ENCODE measurements at regions not wholly inside any gene's neighbourhood (a gene's known extent, or its start where the extent isn't known, plus 50 kb on each side); places are given as distances from the start of the nearest gene placed in this dataset.

DNA sequence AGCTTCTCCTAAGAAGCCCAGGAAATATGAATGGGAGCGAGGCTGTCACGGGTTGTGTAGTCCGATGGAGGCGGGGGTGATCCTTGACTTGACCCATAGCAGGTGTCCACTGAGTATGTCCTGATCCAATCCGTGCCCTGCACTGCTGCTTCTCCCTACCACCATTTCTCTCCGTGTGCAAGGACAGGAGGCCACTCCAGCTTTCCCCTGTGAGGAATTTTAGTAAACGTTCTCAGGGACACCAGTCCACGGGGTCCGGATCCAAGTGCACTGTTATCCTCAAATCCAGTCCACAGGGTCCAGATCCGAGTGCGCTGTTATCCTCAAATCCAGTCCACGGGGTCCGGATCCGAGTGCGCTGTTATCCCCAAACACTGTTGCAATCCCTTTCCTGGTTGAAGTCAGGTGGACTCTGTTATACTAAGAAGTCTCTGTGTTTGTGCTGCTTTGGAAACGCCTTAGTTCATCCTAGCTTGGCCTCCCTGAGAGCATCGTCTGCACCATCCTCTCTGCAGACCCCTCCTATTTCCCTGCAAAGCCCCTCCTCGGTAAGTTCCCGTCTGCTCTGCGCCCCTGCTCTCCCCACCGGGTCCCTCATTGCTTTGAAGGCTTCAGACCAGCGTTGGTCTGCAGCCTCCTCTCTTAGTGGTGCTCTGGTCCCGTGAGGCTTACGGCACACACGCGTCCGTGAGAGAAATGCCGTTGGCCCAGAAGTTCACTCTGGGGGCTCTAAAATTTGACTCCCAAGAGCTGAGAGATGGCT is 303.5 kb downstream of the TEX29 start:
- Histone ChIP-seq H3K27me3 (ENCODE audit: insufficient read depth) (no peaks in the 10 kb centered on the region), H3K4me1 (ENCODE audit: insufficient read depth) (no peaks in the 10 kb centered on the region), H3K4me3 (no peak overlapping the region), H3K27ac (ENCODE audit: low read depth) (no peak overlapping the region), H3K4me2 (no peak overlapping the region), H3F3A (replicated peaks; ENCODE audit: low read depth) (no peaks in the 10 kb centered on the region), H3K36me3 (ENCODE audit: insufficient read depth) (no peaks in the 10 kb centered on the region), H2AFZ (peak overlapping the region; percentile 69; the same call in 1 of the 2 replicates), H3K9me2 (ENCODE audit: insufficient read depth) (peaks cover 4% of the 10 kb centered on the region; the same call in 1 of the 2 replicates), H4K20me1 (replicated peaks; ENCODE audit: insufficient read depth) (no peaks in the 10 kb centered on the region), H3K79me2 (replicated peaks; ENCODE audit: insufficient read depth) (no peaks in the 10 kb centered on the region)
- DNase-seq (ENCODE audit: low spot score) (no peak), ATAC-seq (no peak)
- Mint-ChIP-seq H3K4me3 (no peak overlapping the region), H3K27ac (no peak overlapping the region), H3K27me3 (ENCODE audit: insufficient read depth, low read depth, poor library complexity) (peaks cover 16% of the 10 kb centered on the region), H3K36me3 (ENCODE audit: low read depth) (no peaks in the 10 kb centered on the region), H3K4me1 (no peaks in the 10 kb centered on the region; the same call in 2 of the 3 replicates), H3K9me3 (no peaks in the 10 kb centered on the region)
- TF ChIP-seq, protein P1, sequence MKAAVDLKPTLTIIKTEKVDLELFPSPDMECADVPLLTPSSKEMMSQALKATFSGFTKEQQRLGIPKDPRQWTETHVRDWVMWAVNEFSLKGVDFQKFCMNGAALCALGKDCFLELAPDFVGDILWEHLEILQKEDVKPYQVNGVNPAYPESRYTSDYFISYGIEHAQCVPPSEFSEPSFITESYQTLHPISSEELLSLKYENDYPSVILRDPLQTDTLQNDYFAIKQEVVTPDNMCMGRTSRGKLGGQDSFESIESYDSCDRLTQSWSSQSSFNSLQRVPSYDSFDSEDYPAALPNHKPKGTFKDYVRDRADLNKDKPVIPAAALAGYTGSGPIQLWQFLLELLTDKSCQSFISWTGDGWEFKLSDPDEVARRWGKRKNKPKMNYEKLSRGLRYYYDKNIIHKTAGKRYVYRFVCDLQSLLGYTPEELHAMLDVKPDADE (IDR thresholded peaks at IDR 0.05), result no peak

- H3K4me2 ChIP-seq, result no peak overlapping the region
- no peaks in the 10 kb centered on the region for H3K79me2 ChIP-seq (replicated peaks; ENCODE audit: insufficient read depth)
- H2AFZ ChIP-seq, result no peak overlapping the region
- ATAC-seq, result no peak
- no peaks in the 10 kb centered on the region for H3K9me3 Mint-ChIP-seq
- no peaks in the 10 kb centered on the region for H3K4me1 ChIP-seq (ENCODE audit: insufficient read depth)
- no peak overlapping the region for H3K27ac Mint-ChIP-seq
- H3K9me2 ChIP-seq (ENCODE audit: insufficient read depth), result peaks cover 4% of the 10 kb centered on the region; the same call in 1 of the 2 replicates
- H3K4me3 Mint-ChIP-seq, result no peak overlapping the region
- H3K36me3 ChIP-seq (ENCODE audit: insufficient read depth), result no peaks in the 10 kb centered on the region
- no peaks in the 10 kb centered on the region for H3K27me3 ChIP-seq (ENCODE audit: insufficient read depth)
- no peaks in the 10 kb centered on the region for H3F3A ChIP-seq (replicated peaks; ENCODE audit: low read depth)
- no peak overlapping the region for H3K27ac ChIP-seq (ENCODE audit: low read depth)
- no peaks in the 10 kb centered on the region for H4K20me1 ChIP-seq (replicated peaks; ENCODE audit: insufficient read depth)
- H3K4me3 ChIP-seq, result no peak overlapping the region
- peaks cover 20% of the 10 kb centered on the region for H3K27me3 Mint-ChIP-seq (ENCODE audit: insufficient read depth, low read depth, poor library complexity)
- DNase-seq (ENCODE audit: low spot score), result no peak
- H3K4me1 Mint-ChIP-seq, result no peaks in the 10 kb centered on the region; the same call in none of the 3 replicates
- H3K36me3 Mint-ChIP-seq (ENCODE audit: low read depth), result no peaks in the 10 kb centered on the region
- TF ChIP-seq, protein P1 (IDR thresholded peaks at IDR 0.05), result no peak
- TF ChIP-seq EZH2 (IDR thresholded peaks at IDR 0.05; ENCODE audit: low read depth, unreplicated experiment), result no peak
- TF ChIP-seq JUNB (IDR thresholded peaks at IDR 0.05; ENCODE audit: unreplicated experiment), result no peak
- no peak for TF ChIP-seq NANOG (IDR thresholded peaks at IDR 0.05; ENCODE audit: borderline replicate concordance)
- no peak for TF ChIP-seq EZH2phosphoT487 (IDR thresholded peaks at IDR 0.05; ENCODE audit: unreplicated experiment)
- no peak for TF ChIP-seq ZNF462 (CRISPR knock-in tag; IDR thresholded peaks at IDR 0.05)
- no peak for TF ChIP-seq CREB1 (CRISPR knock-in tag; IDR thresholded peaks at IDR 0.05; ENCODE audit: low read depth)
- TF ChIP-seq, protein P2, sequence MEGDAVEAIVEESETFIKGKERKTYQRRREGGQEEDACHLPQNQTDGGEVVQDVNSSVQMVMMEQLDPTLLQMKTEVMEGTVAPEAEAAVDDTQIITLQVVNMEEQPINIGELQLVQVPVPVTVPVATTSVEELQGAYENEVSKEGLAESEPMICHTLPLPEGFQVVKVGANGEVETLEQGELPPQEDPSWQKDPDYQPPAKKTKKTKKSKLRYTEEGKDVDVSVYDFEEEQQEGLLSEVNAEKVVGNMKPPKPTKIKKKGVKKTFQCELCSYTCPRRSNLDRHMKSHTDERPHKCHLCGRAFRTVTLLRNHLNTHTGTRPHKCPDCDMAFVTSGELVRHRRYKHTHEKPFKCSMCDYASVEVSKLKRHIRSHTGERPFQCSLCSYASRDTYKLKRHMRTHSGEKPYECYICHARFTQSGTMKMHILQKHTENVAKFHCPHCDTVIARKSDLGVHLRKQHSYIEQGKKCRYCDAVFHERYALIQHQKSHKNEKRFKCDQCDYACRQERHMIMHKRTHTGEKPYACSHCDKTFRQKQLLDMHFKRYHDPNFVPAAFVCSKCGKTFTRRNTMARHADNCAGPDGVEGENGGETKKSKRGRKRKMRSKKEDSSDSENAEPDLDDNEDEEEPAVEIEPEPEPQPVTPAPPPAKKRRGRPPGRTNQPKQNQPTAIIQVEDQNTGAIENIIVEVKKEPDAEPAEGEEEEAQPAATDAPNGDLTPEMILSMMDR (conservative IDR thresholded peaks at IDR 0.05; ENCODE audit: low read depth in 2 of 2), result no peak
These were observed 305.3 kb downstream of the TEX29 start for GRCh38 chr13:111625526-111626315.

All from GM23338 (cell line).